H4 (cell line): ENCODE measurements at regions not wholly inside any gene's neighbourhood (a gene's known extent, or its start where the extent isn't known, plus 50 kb on each side); places are given as distances from the start of the nearest gene placed in this dataset.
A peak's percentile ranks its signal among the peaks of the same experiment; 100 is the strongest.

Experiments used
- DNase-seq: peaks from one replicate; pipeline ENCODE4 v3.0.0-alpha.2; 2015; ENCODE audit warnings: low spot score

DNA sequence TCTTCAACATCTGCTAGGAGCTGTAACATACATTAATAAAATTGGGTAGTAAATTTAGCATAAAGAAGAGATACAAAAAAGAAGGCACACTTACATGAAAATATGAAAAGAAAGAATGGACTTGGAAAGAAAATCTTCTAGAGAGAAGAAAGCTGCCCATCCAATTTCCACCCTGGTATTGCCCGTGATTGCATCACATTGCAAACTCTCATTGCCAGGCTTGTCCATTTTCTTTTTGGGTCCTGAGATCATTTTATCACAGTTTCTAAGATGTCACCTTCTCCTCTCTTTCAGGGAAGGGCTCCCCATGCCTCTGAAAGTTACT, 321.5 kb downstream of the RND3 start:
- DNase-seq, result no peak

GRCh38 chr2:150165442-150165841, 322.0 kb downstream of the RND3 start:
- DNase-seq, result peak; percentile 56

DNA sequence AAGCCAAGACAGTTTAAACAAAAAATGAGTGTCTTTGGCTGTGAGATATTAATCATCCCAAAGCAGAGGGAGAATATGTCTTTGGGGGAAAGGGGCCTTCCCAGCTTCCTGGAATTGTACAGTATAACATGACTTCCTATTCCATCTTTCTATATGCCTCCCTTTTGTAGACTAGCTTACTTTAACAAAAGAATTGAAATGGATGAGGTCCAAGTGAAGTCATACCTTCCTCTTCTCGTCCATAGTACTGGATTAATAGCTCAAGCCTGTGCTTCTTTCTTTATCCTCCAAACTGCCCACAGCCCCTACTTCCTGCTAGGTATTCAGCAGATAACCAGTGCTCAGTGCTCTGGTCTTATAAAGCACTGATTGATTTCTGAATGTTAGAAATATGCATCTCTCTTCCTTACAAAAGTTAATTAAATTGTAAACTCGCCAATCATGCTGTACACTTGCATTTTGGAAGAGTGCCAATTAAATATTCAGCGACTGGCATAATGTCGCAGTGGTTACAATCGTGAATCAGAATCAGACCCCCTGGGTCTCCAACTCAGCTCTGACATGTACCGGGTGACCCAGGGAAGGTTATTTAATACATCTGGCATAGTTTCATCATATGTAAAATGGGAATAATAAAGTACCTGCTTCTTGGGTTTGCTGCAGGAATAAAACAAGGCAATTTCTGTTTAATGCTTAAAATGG, 325.1 kb downstream of the RND3 start:
- no peak for DNase-seq

DNA sequence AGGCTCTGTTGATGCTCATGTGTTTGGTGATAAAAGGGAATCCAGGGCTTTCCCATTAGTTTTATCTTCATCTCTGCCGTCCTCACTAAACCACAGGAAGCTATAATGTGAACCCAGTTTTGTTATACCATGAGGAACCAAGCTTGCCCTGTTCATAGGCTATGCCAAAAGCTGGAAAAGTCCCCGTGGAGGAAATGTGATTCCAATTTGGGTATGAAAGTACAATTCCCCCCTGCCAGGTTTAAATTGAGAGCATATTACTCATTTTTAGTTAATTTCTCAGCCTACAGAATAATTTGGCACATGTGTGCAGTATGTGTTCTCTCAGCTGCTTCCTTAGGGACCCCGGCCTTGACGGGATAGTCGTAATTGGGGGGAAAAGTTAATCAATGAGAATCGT, 327.4 kb downstream of the RND3 start:
- no peak for DNase-seq

DNA sequence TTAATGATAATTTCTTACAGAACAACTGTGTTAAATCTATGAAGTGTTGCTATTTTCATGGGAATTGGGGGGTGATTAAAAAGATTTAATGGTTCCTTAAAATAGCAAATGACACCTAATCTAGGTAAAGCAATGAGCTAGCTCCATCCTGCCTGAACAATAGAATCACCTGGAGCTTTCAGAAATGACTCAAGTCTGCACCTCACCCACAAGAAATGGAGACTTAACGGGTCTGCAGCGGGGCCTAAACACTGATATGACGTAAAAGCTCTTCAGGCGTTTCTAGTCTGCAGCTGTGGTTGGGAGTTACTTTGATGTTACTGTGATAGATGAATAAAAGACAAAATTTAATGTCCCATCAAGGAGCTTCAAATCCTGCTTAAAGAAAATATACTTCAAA, 328.2 kb downstream of the RND3 start:
- DNase-seq, result no peak

- no peak for DNase-seq
Observed at GRCh38 chr2:150156876-150157275, 330.6 kb downstream of the RND3 start.

- no peak for DNase-seq
Observed at GRCh38 chr2:150156415-150156814, 331.1 kb downstream of the RND3 start.

GRCh38 chr2:150154308-150154797, 333.1 kb downstream of the RND3 start:
- DNase-seq, result no peak

DNA sequence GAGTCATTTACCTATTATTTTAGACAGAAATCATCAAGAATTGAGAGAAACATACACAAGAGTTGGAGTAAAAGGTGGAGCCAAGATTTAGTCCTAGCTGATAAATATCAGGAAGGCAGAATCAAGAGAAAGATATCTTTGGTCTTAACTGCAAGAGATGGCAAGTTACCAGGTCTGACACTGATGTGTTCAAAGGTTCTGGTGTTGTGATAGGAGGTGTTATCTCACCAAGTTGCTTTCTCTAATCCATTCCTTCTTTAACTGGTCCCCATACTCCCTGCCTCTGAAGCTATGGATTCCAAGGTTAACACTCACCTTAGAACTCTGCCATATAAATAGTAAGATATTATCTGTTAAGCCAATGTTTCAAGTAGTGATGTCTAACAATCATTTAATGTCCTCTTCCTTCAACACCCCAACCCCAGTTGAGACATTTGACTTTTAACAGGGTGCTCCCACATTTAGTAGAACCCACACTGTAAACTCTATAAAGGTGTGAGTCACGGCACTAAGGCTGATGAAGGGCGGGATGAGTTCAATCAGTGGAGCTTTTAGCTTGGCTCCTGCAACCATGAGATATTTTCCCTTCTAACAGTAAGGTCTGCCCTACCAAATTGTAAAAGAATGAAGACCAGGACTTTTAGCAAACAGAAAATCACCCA, 333.7 kb downstream of the RND3 start:
- DNase-seq, result no peak

DNA sequence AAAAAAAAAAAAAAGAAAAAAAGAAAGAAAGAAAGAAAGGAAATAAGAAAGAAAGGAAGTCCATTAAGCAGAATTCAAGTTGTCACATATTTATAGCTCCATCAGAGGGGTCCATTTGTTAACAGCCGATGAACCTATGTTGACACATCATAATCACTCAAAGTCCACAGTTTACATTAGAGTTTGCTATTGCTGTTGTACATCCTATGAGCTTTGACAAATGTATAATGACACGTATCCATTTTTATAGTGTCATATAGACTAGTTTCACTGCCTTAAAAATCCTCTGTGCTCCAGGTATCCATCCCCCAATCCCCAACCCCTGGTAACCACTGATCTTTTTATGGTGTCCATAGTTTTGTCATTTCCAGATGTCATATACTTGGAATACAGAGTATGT, 335.2 kb downstream of the RND3 start:
- DNase-seq, result no peak

GRCh38 chr2:150150144-150150543, 337.3 kb downstream of the RND3 start:
- DNase-seq, result no peak

GRCh38 chr2:150147889-150148683, 339.4 kb downstream of the RND3 start:
- DNase-seq, result no peak

DNA sequence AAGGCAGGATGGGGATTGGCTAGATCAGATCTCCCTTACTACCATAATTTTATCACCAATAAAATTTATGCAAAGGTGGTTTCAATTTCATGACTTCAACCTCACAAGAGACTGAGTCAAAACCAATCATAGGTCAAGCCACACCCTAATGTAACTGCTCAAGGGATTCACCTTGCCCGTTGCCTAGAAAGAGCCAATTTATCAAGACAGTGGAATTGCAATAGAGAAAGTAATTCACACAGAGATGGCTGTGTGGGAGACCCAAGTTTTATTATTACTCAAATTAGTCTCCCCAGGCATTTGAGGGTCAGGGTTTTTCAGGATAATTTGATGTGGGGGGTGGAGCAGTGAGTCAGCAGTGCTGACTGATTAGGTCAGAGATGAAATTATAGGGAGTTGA, 340.6 kb downstream of the RND3 start:
- DNase-seq, result no peak

DNA sequence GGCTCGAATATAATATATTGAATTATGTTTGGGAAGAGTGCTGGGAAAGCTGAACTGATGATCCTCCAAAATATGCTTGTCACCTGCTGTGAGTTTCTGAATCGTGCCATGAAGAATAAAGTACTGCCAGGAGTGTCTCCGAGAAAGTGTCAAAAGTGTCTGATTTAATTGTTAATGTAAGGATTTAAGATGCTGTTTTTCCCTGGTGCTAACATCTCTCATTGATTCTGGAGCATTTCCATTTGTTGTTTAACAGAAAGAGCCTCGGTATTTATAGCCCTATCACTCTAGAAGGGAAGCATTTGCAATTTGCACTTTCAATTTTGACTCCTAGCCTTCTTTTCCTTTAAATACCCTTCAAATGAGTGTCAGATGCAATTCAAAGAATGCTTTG, 342.2 kb downstream of the RND3 start:
- no peak for DNase-seq

DNA sequence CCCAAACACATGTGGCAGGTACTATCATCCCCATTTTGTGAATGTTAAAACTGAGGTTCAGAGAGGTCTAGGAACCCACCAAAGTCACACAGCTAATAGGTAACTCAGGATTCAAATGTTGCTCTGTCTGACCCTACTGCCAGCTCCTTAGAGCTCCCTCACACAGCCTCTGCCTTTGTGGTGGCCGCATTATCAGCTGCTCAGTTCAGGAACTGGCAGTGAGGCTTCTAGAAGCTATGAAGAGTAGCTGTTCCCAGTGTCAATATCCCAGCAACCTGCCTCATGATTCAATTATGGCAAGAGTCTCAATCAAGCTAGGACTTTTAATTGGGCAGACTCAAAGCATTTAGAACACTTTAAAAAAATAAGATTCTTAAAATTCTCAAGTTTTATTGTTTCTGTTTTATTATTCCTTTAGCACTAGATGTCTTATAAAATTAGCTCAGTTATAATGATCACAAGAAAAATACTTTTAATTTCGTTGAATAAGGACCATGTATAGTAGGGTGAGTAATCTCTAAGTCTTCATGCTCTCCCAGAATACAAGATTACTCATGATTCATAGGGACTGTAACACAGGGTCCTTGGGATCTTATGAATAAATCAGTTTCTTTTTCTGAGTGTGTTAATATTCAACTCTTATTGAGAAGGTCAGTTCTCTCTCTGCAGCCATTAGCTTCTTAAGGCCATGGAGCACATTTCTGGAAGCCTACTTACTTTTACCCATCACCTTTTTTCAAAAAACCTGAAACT, 342.7 kb downstream of the RND3 start:
- no peak for DNase-seq

- no peak for DNase-seq
Observed at GRCh38 chr2:150143087-150143536, 344.4 kb downstream of the RND3 start.

- DNase-seq, result no peak
Observed at GRCh38 chr2:150142561-150142960, 344.9 kb downstream of the RND3 start.

DNA sequence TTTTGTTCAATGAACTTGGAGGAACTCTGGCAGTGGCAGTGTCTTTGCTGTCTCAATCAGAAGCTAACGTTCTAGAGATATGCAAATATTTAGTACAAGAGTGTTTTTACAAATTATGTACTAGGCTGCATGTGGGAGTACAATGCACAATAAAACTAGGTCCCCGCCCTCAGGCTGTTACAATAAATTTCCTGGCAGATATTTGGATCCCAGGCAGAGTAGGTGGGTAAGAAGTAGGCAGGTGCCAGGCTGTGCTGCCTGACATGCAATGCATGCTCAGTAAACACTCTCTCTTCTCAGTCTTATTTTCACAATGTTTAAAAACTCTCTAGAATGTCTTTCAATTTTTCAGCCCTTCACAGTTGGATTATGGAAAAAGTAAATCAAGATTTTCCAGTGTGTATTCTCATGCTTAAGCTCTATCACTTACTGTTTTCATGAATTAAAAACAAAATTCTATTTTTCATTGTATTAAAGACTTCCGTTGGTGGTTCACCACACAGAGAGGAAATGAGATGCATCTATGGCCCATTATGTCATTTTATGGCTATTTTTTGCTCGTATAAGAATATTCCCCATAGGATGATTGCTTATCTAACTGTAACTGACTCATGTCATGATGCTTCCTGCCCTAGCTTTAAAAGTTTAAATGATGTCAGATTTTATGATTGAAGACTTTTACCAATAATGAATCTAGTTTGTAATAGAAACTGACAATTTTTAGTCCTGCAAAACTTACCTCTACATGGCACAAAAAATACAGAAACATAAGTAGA, 346.1 kb downstream of the RND3 start:
- peak; percentile 30 for DNase-seq

GRCh38 chr2:150140777-150141176, 346.7 kb downstream of the RND3 start:
- no peak for DNase-seq

- DNase-seq, result peak; percentile 80
Observed at GRCh38 chr2:150138587-150138986, 348.9 kb downstream of the RND3 start.

DNA sequence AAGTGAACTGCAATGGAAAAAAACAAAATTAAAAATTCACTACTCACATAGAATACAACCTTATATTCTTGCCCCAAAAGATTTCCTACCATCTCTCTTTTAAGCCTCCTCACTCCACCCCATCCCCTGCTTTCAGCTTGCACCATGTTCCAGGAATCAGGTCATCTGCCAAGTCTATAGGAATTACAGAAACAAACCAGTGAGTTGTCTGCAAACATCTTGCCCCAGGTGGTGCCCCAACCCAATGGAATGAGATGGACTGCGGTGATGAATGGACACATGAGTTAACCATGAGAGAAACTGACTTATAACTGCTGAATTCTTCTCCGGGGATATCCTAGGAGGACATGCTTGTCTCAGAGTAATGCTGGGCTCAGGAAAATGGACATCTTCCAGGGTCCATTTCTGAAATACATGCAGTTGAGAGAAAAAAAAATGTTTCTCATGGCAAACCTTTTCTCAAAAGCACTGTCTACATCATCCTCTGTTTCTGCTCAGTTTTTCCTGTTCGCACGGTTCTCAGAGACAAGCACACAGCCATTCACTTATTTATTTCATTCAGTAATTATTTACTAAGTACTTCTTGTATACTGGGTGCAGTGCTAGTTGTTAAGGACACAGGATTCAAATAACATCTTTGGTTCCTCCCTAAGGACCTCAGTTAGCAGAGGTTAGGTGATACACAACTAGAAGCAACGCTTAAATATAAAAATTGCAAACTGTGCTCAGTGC, 350.0 kb downstream of the RND3 start:
- DNase-seq, result no peak
